ENCODE measurements at regions not wholly inside any gene's neighbourhood (a gene's known extent, or its start where the extent isn't known, plus 50 kb on each side); places are given as distances from the start of the nearest gene placed in this dataset.

- no peak for TF ChIP-seq MAX (IDR thresholded peaks at IDR 0.05; ENCODE audit: low read depth, low read length)
- no peak for TF ChIP-seq CTCF (IDR thresholded peaks at IDR 0.05; ENCODE audit: low read depth, low read length)
- TF ChIP-seq POLR2A (IDR thresholded peaks at IDR 0.05; ENCODE audit: extremely low read depth, insufficient read length): no peak
These were observed 200.5 kb upstream of the RUNX1 start for GRCh38 chr21:35249636-35250035.
